Stimulated activated CD8-positive, alpha-beta memory T cell treated with anti-CD3 and anti-CD28 coated beads, Interleukin-4, amount 100 ng/mL, for 1 hour (primary cell): ENCODE measurements at regions not wholly inside any gene's neighbourhood (a gene's known extent, or its start where the extent isn't known, plus 50 kb on each side); places are given as distances from the start of the nearest gene placed in this dataset.
"Not testable (repeated sequence)": the region's sequence is repeated elsewhere in the genome, so short reads cannot be mapped to it uniquely, and the experiment has no call there.

Experiments
- DNase-seq, 2 donors: peaks; one replicate each; pipeline ENCODE4 v3.0.0-alpha.2; 2020; ENCODE audit warnings: low read depth in 2 of 2, low spot score in 1 of 2

- DNase-seq: no peak
These were observed 108.9 kb upstream of the EEF2KMT start for GRCh38 chr16:5206331-5206990.

GRCh38 chr16:5205361-5206040, 107.9 kb upstream of the EEF2KMT start:
- no peak for DNase-seq

GRCh38 chr16:5203675-5204074, 106.1 kb upstream of the EEF2KMT start:
- DNase-seq: not testable (repeated sequence)

GRCh38 chr16:5200123-5200522, 102.5 kb upstream of the EEF2KMT start:
- no peak for DNase-seq

GRCh38 chr16:5196204-5196603, 98.6 kb upstream of the EEF2KMT start:
- DNase-seq: no peak

- DNase-seq: no peak
These were observed 96.3 kb upstream of the EEF2KMT start for GRCh38 chr16:5193861-5194260.

GRCh38 chr16:5188989-5189352, 91.4 kb upstream of the EEF2KMT start:
- no peak for DNase-seq

- no peak for DNase-seq
These were observed 90.9 kb upstream of the EEF2KMT start for GRCh38 chr16:5188318-5188988.

GRCh38 chr16:5187402-5187952, 89.9 kb upstream of the EEF2KMT start:
- no peak for DNase-seq

GRCh38 chr16:5186381-5186903, 88.8 kb upstream of the EEF2KMT start:
- no peak for DNase-seq

GRCh38 chr16:5176505-5176904, 78.9 kb upstream of the EEF2KMT start:
- DNase-seq: no peak

GRCh38 chr16:5175266-5175665, 77.7 kb upstream of the EEF2KMT start:
- DNase-seq: no peak

- DNase-seq: no peak
These were observed 68.9 kb upstream of the EEF2KMT start for GRCh38 chr16:5166486-5166885.

GRCh38 chr16:5165429-5165828, 67.8 kb upstream of the EEF2KMT start:
- not testable (repeated sequence) for DNase-seq

- not testable (repeated sequence) for DNase-seq
These were observed 65.2 kb upstream of the EEF2KMT start for GRCh38 chr16:5162801-5163200.

GRCh38 chr16:5161888-5162287, 64.3 kb upstream of the EEF2KMT start:
- DNase-seq: not testable (repeated sequence)

GRCh38 chr16:5160010-5160409, 62.4 kb upstream of the EEF2KMT start:
- DNase-seq: not testable (repeated sequence)

GRCh38 chr16:5159537-5159936, 61.9 kb upstream of the EEF2KMT start:
- DNase-seq: not testable (repeated sequence)

- DNase-seq: no peak
These were observed 60.9 kb upstream of the EEF2KMT start for GRCh38 chr16:5158494-5158893.

- not testable (repeated sequence) for DNase-seq
These were observed 58.9 kb upstream of the EEF2KMT start for GRCh38 chr16:5156486-5156885.

- DNase-seq: not testable (repeated sequence)
These were observed 56.4 kb upstream of the EEF2KMT start for GRCh38 chr16:5154006-5154405.

- not testable (repeated sequence) for DNase-seq
These were observed 53.8 kb upstream of the EEF2KMT start for GRCh38 chr16:5151409-5151808.
